Endodermal cell (in vitro differentiated cells): ENCODE measurements at regions not wholly inside any gene's neighbourhood (a gene's known extent, or its start where the extent isn't known, plus 50 kb on each side); places are given as distances from the start of the nearest gene placed in this dataset.

ENCODE experiments used
- DNase-seq: peaks from one replicate; pipeline ENCODE4 v3.0.0-alpha.2; 2017
- H3K27ac ChIP-seq: 2 replicates; pipeline ENCODE4 v1.5.1; 2013; ENCODE audit warnings: mild to moderate bottlenecking, low read depth, low read length, moderate library complexity
- H3K27me3 ChIP-seq: 2 replicates; pipeline ENCODE4 v1.6.1; 2013; ENCODE audit warnings: mild to moderate bottlenecking, low read length, moderate library complexity; ENCODE audit not compliant: insufficient read depth, control insufficient read depth, poor library complexity, severe bottlenecking
- H3K36me3 ChIP-seq: 2 replicates; pipeline ENCODE4 v1.7.0; 2013; ENCODE audit warnings: mild to moderate bottlenecking, low read length, moderate library complexity; ENCODE audit not compliant: control insufficient read depth, insufficient read depth
- H3K4me1 ChIP-seq: one replicate; pipeline ENCODE4 v1.7.0; 2013; ENCODE audit warnings: low read length; ENCODE audit not compliant: control insufficient read depth, insufficient read depth
- H3K4me3 ChIP-seq: 2 replicates; pipeline ENCODE4 v1.5.1; 2013; ENCODE audit warnings: mild to moderate bottlenecking, low read length, moderate library complexity
- H3K9ac ChIP-seq: 2 replicates; pipeline ENCODE4 v1.6.1; 2013; ENCODE audit warnings: mild to moderate bottlenecking, low read length, moderate library complexity; ENCODE audit not compliant: poor library complexity, severe bottlenecking; ENCODE audit errors: extremely low read depth
- H3K9me3 ChIP-seq: 2 replicates; pipeline ENCODE4 v1.6.1; 2013; ENCODE audit warnings: mild to moderate bottlenecking, low read length, moderate library complexity; ENCODE audit not compliant: control insufficient read depth
- H3K27ac Mint-ChIP-seq: 2 replicates; pipeline ENCODE4 v1.8.0; 2020; ENCODE audit warnings: mixed read lengths
- H3K27me3 Mint-ChIP-seq: 2 replicates; pipeline ENCODE4 v1.8.0; 2021; ENCODE audit warnings: mild to moderate bottlenecking, mixed read lengths; ENCODE audit not compliant: insufficient read depth
- H3K36me3 Mint-ChIP-seq: 2 replicates; pipeline ENCODE4 v1.8.0; 2020; ENCODE audit warnings: low read depth, mixed read lengths
- H3K4me1 Mint-ChIP-seq: 2 replicates; pipeline ENCODE4 v1.8.0; 2020; ENCODE audit warnings: mixed read lengths
- H3K4me3 Mint-ChIP-seq: 2 replicates; pipeline ENCODE4 v1.8.0; 2020; ENCODE audit warnings: mild to moderate bottlenecking, moderate library complexity, mixed read lengths
- H3K9me3 Mint-ChIP-seq: 2 replicates; pipeline ENCODE4 v1.8.0; 2020; ENCODE audit warnings: mild to moderate bottlenecking, mixed read lengths
- WGBS, 2 experiments: methylation state at CpG; one replicate each; pipeline versions ENCODE4 v1.1.5 to v1.1.7; 2013; ENCODE audit warnings: missing lambda C conversion rate in 2 of 2, mixed read lengths in 1 of 2; ENCODE audit not compliant: insufficient coverage in 1 of 2, insufficient read length in 1 of 2; 5-methylcytosine and 5-hydroxymethylcytosine counted together
- TF ChIP-seq, protein P1 (sequence below): fragments of 200-600 bp; sonication (generic); conservative IDR thresholded peaks from 2 replicates; pipeline ENCODE4 v1.5.0; 2021; ENCODE audit warnings: antibody characterized with exemption, mild to moderate bottlenecking

DNA sequence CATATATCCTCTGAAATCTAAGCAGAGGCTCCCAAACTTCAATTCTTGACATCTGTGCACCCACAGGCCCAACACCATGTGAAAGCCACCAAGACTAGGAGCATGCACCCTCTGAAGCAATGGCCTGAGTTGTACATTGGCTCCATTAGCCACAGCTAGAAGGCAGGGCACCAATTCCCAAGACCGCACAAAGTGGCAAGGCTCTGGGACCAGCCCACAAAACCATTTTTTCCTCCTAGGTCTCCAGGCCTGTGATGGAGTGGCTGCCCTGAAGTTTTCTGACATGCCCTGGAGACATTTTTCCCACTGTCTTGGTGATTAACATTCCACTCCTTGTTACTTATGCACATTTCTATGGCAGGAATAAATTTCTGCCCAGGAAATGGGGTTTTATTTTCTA is 232.2 kb upstream of the GRID2 start:
- H3K27ac ChIP-seq, result no peak overlapping the region
- no peaks in the 10 kb centered on the region for H3K27me3 ChIP-seq
- H3K4me1 ChIP-seq, result no peaks in the 10 kb centered on the region
- no peak overlapping the region for H3K9ac ChIP-seq
- Mint-ChIP-seq H3K27me3 (no peaks in the 10 kb centered on the region), H3K4me3 (no peak overlapping the region), H3K4me1 (no peaks in the 10 kb centered on the region), H3K9me3 (peaks cover 47% of the 10 kb centered on the region), H3K27ac (no peak overlapping the region), H3K36me3 (peaks cover 3% of the 10 kb centered on the region)
- TF ChIP-seq, protein P1, sequence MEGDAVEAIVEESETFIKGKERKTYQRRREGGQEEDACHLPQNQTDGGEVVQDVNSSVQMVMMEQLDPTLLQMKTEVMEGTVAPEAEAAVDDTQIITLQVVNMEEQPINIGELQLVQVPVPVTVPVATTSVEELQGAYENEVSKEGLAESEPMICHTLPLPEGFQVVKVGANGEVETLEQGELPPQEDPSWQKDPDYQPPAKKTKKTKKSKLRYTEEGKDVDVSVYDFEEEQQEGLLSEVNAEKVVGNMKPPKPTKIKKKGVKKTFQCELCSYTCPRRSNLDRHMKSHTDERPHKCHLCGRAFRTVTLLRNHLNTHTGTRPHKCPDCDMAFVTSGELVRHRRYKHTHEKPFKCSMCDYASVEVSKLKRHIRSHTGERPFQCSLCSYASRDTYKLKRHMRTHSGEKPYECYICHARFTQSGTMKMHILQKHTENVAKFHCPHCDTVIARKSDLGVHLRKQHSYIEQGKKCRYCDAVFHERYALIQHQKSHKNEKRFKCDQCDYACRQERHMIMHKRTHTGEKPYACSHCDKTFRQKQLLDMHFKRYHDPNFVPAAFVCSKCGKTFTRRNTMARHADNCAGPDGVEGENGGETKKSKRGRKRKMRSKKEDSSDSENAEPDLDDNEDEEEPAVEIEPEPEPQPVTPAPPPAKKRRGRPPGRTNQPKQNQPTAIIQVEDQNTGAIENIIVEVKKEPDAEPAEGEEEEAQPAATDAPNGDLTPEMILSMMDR, result no peak
- no peak for DNase-seq
- H3K4me3 ChIP-seq, result peak overlapping the region; percentile 1
- peaks cover 28% of the 10 kb centered on the region for H3K9me3 ChIP-seq
- WGBS, 2 experiments, result 100% methylated on average over 1 of the region's 1 CpG
- no peaks in the 10 kb centered on the region for H3K36me3 ChIP-seq

DNA sequence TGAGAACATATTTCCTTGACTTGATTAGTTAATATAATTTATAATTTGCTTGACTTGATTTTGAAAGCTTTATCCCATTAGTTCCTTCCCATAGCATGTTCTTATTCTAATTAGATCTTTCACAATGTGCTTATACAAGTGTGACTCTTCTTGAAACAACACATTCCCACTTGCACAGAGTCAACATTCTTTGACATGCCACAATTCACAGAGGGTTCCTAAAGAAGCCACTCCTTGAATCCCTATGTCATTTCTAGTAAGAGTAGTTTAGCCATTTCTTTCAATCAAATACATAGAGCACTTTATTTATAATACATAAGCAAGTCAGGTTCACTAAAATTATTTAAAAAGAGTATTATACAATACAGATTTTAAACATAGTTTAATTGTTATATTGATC is 228.9 kb upstream of the GRID2 start:
- H3K27ac Mint-ChIP-seq, result no peak overlapping the region
- Histone ChIP-seq H3K4me3 (no peak overlapping the region), H3K36me3 (no peaks in the 10 kb centered on the region), H3K9ac (no peak overlapping the region), H3K27ac (no peak overlapping the region), H3K4me1 (no peaks in the 10 kb centered on the region), H3K27me3 (no peaks in the 10 kb centered on the region), H3K9me3 (peaks cover 26% of the 10 kb centered on the region)
- peaks cover 36% of the 10 kb centered on the region for H3K9me3 Mint-ChIP-seq
- no peaks in the 10 kb centered on the region for H3K4me1 Mint-ChIP-seq
- no peak for DNase-seq
- H3K36me3 Mint-ChIP-seq, result no peaks in the 10 kb centered on the region
- H3K4me3 Mint-ChIP-seq, result no peak overlapping the region
- H3K27me3 Mint-ChIP-seq, result peaks cover 1% of the 10 kb centered on the region
- TF ChIP-seq, protein P1, result no peak

DNA sequence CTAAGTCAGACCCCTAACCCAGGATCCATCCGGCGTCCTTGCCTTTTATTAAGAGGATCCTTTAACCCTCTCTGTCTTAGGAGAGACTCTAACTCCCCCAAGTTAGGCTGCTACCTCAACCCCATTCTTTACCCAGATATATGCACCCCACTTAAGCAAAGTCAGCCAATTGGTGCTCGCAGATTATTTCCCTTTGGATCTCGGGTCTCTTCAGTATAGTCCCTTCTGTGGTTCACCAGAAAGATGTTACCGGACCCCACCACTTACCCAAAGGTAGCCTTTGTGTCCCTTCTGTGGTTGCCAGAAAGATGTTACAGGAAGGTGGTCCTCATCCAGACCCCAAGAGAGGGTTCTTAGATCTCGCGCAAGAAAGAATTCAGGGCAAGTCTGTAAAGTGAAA is 212.9 kb upstream of the GRID2 start:
- 96 to 98% methylated on average over 6 to 7 of the region's 7 CpGs for WGBS, 2 experiments
- no peak overlapping the region for H3K27ac ChIP-seq
- no peak overlapping the region for H3K27ac Mint-ChIP-seq
- no peaks in the 10 kb centered on the region for H3K27me3 ChIP-seq
- no peaks in the 10 kb centered on the region for H3K36me3 ChIP-seq
- H3K4me1 Mint-ChIP-seq, result peaks cover 3% of the 10 kb centered on the region
- H3K4me3 Mint-ChIP-seq, result no peak overlapping the region
- H3K9ac ChIP-seq, result no peak overlapping the region
- H3K9me3 ChIP-seq, result peaks cover 11% of the 10 kb centered on the region
- no peaks in the 10 kb centered on the region for H3K36me3 Mint-ChIP-seq
- DNase-seq, result no peak
- H3K4me3 ChIP-seq, result no peak overlapping the region
- H3K27me3 Mint-ChIP-seq, result peaks cover 3% of the 10 kb centered on the region
- H3K9me3 Mint-ChIP-seq, result peaks cover 7% of the 10 kb centered on the region
- TF ChIP-seq, protein P1, result no peak
- H3K4me1 ChIP-seq, result no peaks in the 10 kb centered on the region
